RWPE1 (cell line): ENCODE measurements at regions not wholly inside any gene's neighbourhood (a gene's known extent, or its start where the extent isn't known, plus 50 kb on each side); places are given as distances from the start of the nearest gene placed in this dataset.

Experiments
- CTCF ChIA-PET: fragments of 350-600 bp; sonication (Branson Sonifier 250); formaldehyde crosslinking; extraction: SDS; loops from one replicate; lab custom pipeline; 2021; lab: Yijun Ruan, JAX
- POLR2A ChIA-PET: fragments of 400-600 bp; formaldehyde crosslinking; extraction: SDS; loops from one replicate; lab custom pipeline; 2020; ENCODE audit warnings: antibody characterized with exemption; ENCODE audit not compliant: low non-redundant PET; lab: Yijun Ruan, JAX
- DNase-seq: peaks from one replicate; pipeline ENCODE4 v3.0.0; 2012; ENCODE audit warnings: low spot score
- H3K27ac ChIP-seq: fragments of 450-650 bp; 2 replicates; pipeline ENCODE4 v1.5.1; 2017
- TF ChIP-seq, protein P1 (sequence below): fragments of 450-650 bp; conservative IDR thresholded peaks from 2 replicates; pipeline ENCODE4 v1.5.1; 2017; ENCODE audit warnings: low read depth, mild to moderate bottlenecking

DNA sequence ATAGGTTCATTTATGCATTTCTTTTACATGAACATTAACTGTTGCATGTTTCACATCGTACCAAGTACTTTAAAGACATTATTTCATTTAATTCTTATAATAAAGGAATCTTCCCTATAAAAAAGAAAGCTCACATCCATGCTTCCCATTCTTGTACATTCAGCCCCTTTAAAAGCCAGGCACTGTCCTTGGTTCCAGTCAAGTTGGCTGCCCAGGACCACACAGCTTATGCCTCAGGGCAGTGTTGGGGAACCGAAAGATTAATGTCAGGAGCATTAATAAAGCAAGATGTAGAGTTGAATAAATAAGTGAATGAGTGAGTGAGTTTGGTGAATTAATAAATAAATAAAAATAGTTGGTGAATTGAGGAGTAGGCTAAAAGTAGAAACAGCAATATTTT is 409.4 kb upstream of the DAB1 start:
- TF ChIP-seq, protein P1, sequence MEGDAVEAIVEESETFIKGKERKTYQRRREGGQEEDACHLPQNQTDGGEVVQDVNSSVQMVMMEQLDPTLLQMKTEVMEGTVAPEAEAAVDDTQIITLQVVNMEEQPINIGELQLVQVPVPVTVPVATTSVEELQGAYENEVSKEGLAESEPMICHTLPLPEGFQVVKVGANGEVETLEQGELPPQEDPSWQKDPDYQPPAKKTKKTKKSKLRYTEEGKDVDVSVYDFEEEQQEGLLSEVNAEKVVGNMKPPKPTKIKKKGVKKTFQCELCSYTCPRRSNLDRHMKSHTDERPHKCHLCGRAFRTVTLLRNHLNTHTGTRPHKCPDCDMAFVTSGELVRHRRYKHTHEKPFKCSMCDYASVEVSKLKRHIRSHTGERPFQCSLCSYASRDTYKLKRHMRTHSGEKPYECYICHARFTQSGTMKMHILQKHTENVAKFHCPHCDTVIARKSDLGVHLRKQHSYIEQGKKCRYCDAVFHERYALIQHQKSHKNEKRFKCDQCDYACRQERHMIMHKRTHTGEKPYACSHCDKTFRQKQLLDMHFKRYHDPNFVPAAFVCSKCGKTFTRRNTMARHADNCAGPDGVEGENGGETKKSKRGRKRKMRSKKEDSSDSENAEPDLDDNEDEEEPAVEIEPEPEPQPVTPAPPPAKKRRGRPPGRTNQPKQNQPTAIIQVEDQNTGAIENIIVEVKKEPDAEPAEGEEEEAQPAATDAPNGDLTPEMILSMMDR: no peak
- H3K27ac ChIP-seq: no peak overlapping the region
- ChIA-PET POLR2A (no interaction called here), CTCF (no interaction called here)
- DNase-seq: no peak

DNA sequence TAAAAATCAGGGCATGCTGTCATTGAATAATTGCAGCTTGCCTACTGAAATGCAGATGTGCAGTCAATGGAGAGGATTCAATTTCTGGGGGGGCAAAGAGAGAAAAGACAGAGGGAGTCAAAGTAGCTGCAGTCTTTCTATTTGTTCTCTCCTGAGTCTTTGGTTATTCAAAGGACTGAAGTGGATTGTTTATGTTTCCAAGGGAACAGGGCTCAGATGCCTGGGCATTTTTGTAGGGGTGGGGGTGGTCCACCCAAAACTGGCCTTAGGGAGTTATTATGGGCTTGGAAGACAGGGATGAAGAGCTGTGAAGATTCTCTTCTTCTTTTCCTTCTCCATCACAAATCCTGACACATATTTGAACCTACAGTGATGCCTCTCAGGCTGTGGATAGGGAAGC is 408.8 kb upstream of the DAB1 start:
- ChIA-PET POLR2A (no interaction called here), CTCF (no interaction called here)
- no peak overlapping the region for H3K27ac ChIP-seq
- TF ChIP-seq, protein P1: no peak
- DNase-seq: no peak

- ChIA-PET CTCF (interaction anchor here (0.6 kb wide), 1 partner anchor 108 kb away, joined by 4 read pairs; no protein-coding TSS in a partner anchor), POLR2A (no interaction called here)
- peak; percentile 54 for DNase-seq
- TF ChIP-seq, protein P1: no peak
- no peak overlapping the region for H3K27ac ChIP-seq
Observed at GRCh38 chr1:57831624-57832023, 407.8 kb upstream of the DAB1 start.

GRCh38 chr1:57826535-57826934 is 402.7 kb upstream of the DAB1 start:
- TF ChIP-seq, protein P1: no peak
- no peak overlapping the region for H3K27ac ChIP-seq
- ChIA-PET CTCF (no interaction called here), POLR2A (no interaction called here)
- no peak for DNase-seq

DNA sequence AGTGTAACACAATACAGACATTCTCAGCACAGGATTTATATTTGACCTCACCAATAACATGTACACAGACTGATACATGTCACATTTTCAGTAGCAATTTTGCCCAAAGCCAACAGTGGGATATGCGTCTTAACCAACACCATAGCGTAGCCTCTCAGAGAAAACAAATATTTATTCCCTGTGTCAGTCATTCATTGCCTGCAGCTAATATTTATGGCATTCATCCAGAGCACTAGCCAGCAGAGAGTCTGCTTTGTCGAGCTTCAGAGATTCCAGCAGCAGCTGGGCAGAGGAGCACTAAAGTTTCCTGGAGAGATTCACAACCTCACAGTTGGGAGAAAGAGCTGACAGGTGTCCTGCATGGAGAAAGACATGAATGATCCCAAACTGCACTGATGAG is 400.7 kb upstream of the DAB1 start:
- peak; percentile 49 for DNase-seq
- CTCF ChIA-PET: no interaction called here
- no peak overlapping the region for H3K27ac ChIP-seq
- POLR2A ChIA-PET: no interaction called here
- TF ChIP-seq, protein P1: no peak

DNA sequence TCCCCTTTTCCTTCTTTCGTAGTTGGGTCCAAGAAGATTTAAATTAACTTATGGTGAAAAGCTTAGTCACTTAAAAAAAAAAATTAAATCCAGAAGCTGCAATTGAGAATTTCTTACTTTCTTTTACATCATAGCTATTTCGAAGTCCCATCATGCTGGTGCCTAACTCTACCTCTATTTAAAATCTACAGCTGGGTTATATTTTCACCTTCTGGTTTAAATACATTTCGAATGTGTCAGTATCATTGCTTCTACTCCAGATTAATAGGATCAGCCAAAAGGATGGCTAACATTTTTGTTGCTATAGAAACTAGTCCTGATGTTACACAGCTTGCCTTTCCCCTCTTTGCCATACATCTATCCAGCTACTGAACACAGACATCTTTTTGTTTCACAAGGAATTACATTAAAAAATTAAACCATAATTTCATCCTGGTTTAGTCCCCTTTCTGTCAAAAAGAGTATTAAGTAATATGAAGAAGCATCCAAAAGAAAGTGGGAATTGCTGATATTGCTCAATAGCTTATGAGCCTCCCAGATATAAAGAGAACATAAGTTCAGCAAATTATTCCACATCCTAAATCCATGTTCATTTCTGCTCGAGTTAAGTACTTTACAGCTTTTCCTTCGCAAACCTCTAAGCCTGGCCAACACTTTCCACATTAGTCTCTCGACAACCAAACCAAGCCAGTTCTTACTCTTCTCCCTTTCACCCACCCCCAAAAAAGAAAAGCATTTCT is 396.7 kb upstream of the DAB1 start:
- TF ChIP-seq, protein P1: no peak
- H3K27ac ChIP-seq: no peak overlapping the region
- POLR2A ChIA-PET: no interaction called here
- CTCF ChIA-PET: interaction anchor here (0.6 kb wide), 1 partner anchor 477 kb away, joined by 3 read pairs; no protein-coding TSS in a partner anchor
- DNase-seq: no peak
